ENCODE measurements at regions not wholly inside any gene's neighbourhood (a gene's known extent, or its start where the extent isn't known, plus 50 kb on each side); places are given as distances from the start of the nearest gene placed in this dataset.

DNA sequence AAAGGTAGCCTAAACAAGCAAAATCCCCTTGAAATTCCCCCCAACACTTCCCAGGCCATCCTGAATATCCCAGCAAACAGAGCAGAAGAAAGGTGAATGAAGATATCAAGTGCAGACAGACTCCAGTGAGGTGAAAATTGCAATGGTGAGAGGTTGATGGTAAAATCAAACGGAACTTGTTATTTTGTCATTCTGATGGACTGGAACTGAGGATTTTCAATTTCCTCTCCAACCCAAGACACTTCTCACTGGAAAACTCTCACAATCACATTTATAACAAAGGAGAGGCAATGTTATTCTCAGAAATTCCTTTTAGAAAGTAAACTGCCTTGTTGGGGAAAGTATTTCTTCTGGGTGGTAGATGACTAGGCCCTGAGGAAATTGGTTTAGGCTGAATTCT lies 412.4 kb upstream of the C9orf72 start:
- Histone ChIP-seq H3K9ac (ENCODE audit: control insufficient read depth, extremely low read depth, insufficient read depth, low read length) (no peak overlapping the region), H3K4me3 (ENCODE audit: control insufficient read depth in 2 of 3, extremely low read depth in 1 of 3, insufficient read depth in 2 of 3, low read depth in 1 of 3, low read length in 3 of 3) (no peak overlapping the region), H3K9me1 (ENCODE audit: control insufficient read depth, extremely low read depth, insufficient read depth, low read length) (no peaks in the 10 kb centered on the region), H3K9me3 (ENCODE audit: control insufficient read depth, low read depth, low read length) (no peaks in the 10 kb centered on the region), H3K4me1 (ENCODE audit: control insufficient read depth, extremely low read depth, insufficient read depth, low read length) (no peaks in the 10 kb centered on the region), H3K27ac (ENCODE audit: control insufficient read depth, insufficient read depth, low read length) (no peak overlapping the region), H3K79me2 (ENCODE audit: control insufficient read depth, insufficient read depth, low read length) (no peaks in the 10 kb centered on the region), H4K20me1 (ENCODE audit: control insufficient read depth, extremely low read depth, insufficient read depth, low read length) (no peaks in the 10 kb centered on the region), H3K4me2 (ENCODE audit: control insufficient read depth, extremely low read depth, insufficient read depth, low read depth, low read length) (no peak overlapping the region), H2AFZ (ENCODE audit: control insufficient read depth, low read length) (no peak overlapping the region), H3K36me3 (ENCODE audit: control insufficient read depth in 2 of 2, extremely low read depth in 1 of 2, insufficient read depth in 2 of 2, low read length in 2 of 2) (no peaks in the 10 kb centered on the region), H3K27me3 (ENCODE audit: control insufficient read depth, extremely low read depth, insufficient read depth, low read length) (no peaks in the 10 kb centered on the region)
- TF ChIP-seq, protein P1, sequence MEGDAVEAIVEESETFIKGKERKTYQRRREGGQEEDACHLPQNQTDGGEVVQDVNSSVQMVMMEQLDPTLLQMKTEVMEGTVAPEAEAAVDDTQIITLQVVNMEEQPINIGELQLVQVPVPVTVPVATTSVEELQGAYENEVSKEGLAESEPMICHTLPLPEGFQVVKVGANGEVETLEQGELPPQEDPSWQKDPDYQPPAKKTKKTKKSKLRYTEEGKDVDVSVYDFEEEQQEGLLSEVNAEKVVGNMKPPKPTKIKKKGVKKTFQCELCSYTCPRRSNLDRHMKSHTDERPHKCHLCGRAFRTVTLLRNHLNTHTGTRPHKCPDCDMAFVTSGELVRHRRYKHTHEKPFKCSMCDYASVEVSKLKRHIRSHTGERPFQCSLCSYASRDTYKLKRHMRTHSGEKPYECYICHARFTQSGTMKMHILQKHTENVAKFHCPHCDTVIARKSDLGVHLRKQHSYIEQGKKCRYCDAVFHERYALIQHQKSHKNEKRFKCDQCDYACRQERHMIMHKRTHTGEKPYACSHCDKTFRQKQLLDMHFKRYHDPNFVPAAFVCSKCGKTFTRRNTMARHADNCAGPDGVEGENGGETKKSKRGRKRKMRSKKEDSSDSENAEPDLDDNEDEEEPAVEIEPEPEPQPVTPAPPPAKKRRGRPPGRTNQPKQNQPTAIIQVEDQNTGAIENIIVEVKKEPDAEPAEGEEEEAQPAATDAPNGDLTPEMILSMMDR (optimal IDR thresholded peaks at IDR 0.05 in 1 of 3, IDR thresholded peaks at IDR 0.05 in 1 of 3, conservative IDR thresholded peaks at IDR 0.05 in 1 of 3; ENCODE audit: extremely low read depth in 1 of 3, insufficient read depth in 2 of 3, low read length in 3 of 3) = no peak
- TF ChIP-seq EZH2 (IDR thresholded peaks at IDR 0.05; ENCODE audit: low read length) = no peak
- DNase-seq (ENCODE audit: low read depth, low spot score) (no peak), FAIRE-seq (no peak)
- dilution Hi-C loops (cut with MboI; ENCODE audit: extremely low pct_ligation_motif_present, low sequenced_read_pairs) = no loop called here

DNA sequence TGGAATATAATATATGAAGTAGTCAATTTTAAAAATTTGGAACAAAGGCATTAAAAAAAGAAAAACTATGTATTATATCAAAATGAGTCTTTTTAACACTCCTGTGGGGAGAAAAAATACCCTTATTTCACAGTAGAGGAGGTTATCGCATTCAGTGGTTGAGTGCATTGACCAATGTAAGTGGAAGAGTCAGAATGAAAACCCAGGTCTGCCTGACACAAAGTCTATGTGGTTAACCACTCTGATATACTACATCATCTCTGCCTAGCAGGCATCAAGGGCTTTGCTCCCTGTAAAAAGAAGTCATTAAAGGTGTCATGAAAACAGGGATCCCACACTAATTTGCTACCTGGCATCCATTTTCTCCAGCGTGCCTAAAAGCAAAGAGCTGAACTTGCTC lies 417.2 kb upstream of the C9orf72 start:
- Histone ChIP-seq H3K9ac (ENCODE audit: control insufficient read depth, extremely low read depth, insufficient read depth, low read length) (no peak overlapping the region), H3K9me3 (ENCODE audit: control insufficient read depth, low read depth, low read length) (no peaks in the 10 kb centered on the region), H3K4me3 (ENCODE audit: control insufficient read depth in 2 of 3, extremely low read depth in 1 of 3, insufficient read depth in 2 of 3, low read depth in 1 of 3, low read length in 3 of 3) (no peak overlapping the region), H3K4me1 (ENCODE audit: control insufficient read depth, extremely low read depth, insufficient read depth, low read length) (no peaks in the 10 kb centered on the region), H2AFZ (ENCODE audit: control insufficient read depth, low read length) (no peak overlapping the region), H3K27me3 (ENCODE audit: control insufficient read depth, extremely low read depth, insufficient read depth, low read length) (no peaks in the 10 kb centered on the region), H3K4me2 (ENCODE audit: control insufficient read depth, extremely low read depth, insufficient read depth, low read depth, low read length) (no peak overlapping the region), H4K20me1 (ENCODE audit: control insufficient read depth, extremely low read depth, insufficient read depth, low read length) (no peaks in the 10 kb centered on the region), H3K27ac (ENCODE audit: control insufficient read depth, insufficient read depth, low read length) (no peak overlapping the region), H3K36me3 (ENCODE audit: control insufficient read depth in 2 of 2, extremely low read depth in 1 of 2, insufficient read depth in 2 of 2, low read length in 2 of 2) (no peaks in the 10 kb centered on the region), H3K9me1 (ENCODE audit: control insufficient read depth, extremely low read depth, insufficient read depth, low read length) (no peaks in the 10 kb centered on the region), H3K79me2 (ENCODE audit: control insufficient read depth, insufficient read depth, low read length) (no peaks in the 10 kb centered on the region)
- TF ChIP-seq, protein P1 (optimal IDR thresholded peaks at IDR 0.05 in 1 of 3, IDR thresholded peaks at IDR 0.05 in 1 of 3, conservative IDR thresholded peaks at IDR 0.05 in 1 of 3; ENCODE audit: extremely low read depth in 1 of 3, insufficient read depth in 2 of 3, low read length in 3 of 3) = no peak
- TF ChIP-seq EZH2 (IDR thresholded peaks at IDR 0.05; ENCODE audit: low read length) = no peak
- dilution Hi-C loops (cut with MboI; ENCODE audit: extremely low pct_ligation_motif_present, low sequenced_read_pairs) = no loop called here
- DNase-seq (ENCODE audit: low read depth, low spot score) = no peak
- no peak for FAIRE-seq

All from keratinocyte (primary cell).